DMS53 treated with DMSO at 0.1 percent for 48 hours (cell line): ENCODE measurements at regions not wholly inside any gene's neighbourhood (a gene's known extent, or its start where the extent isn't known, plus 50 kb on each side); places are given as distances from the start of the nearest gene placed in this dataset.
"Not testable (repeated sequence)": the region's sequence is repeated elsewhere in the genome, so short reads cannot be mapped to it uniquely, and the experiment has no call there.

Source experiments
- DNase-seq: peaks from one replicate; lab custom pipeline; 2025; ENCODE audit not compliant: unreplicated experiment; lab: John Stamatoyannopoulos, UW

DNA sequence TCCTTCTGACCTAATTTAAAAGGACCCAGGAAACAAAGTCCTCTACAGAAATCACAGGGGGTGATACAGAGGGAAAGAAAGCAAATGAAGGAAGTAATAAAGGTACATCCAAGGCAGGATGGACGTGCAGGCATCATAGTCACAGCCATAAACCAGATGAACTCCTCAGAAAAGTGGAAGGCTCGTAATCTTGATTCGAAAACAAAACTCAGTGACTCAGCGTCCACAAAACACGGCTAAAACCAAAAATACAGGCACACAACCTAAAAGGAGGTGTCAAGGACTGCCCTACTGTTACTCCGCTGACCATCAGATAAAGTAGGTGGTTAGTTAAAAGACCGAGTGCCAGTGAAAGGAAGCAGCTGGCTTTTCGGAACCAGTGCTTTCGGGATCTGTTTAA lies 81.5 kb downstream of the TRIM69 start:
- not testable (repeated sequence) for DNase-seq

- not testable (repeated sequence) for DNase-seq
Observed at GRCh38 chr15:44819331-44819987, 83.1 kb downstream of the TRIM69 start.

- not testable (repeated sequence) for DNase-seq
Observed at GRCh38 chr15:44820535-44820934, 84.2 kb downstream of the TRIM69 start.

DNA sequence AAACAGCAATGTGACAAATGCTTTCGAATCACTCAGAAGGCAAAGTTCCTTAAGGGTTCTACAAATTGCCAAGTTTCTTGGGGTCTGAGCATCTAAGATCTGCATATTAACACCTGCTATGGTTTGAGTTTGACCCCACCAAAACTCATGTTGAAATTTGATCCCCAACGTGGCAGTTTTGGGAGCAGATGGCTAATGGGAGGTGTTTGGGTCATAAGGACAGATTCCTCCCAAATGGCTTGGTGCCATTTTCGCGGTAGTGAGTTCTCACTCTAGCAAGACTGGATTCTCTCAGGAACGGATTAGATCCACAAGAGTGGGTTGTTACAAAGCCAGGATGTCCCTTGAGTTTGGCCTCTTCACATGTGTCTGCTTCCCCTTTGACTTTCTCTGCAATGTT lies 84.6 kb downstream of the TRIM69 start:
- DNase-seq = not testable (repeated sequence)

GRCh38 chr15:44824277-44825145 lies 88.2 kb downstream of the TRIM69 start:
- not testable (repeated sequence) for DNase-seq

GRCh38 chr15:44826583-44826982 lies 90.3 kb downstream of the TRIM69 start:
- not testable (repeated sequence) for DNase-seq

DNA sequence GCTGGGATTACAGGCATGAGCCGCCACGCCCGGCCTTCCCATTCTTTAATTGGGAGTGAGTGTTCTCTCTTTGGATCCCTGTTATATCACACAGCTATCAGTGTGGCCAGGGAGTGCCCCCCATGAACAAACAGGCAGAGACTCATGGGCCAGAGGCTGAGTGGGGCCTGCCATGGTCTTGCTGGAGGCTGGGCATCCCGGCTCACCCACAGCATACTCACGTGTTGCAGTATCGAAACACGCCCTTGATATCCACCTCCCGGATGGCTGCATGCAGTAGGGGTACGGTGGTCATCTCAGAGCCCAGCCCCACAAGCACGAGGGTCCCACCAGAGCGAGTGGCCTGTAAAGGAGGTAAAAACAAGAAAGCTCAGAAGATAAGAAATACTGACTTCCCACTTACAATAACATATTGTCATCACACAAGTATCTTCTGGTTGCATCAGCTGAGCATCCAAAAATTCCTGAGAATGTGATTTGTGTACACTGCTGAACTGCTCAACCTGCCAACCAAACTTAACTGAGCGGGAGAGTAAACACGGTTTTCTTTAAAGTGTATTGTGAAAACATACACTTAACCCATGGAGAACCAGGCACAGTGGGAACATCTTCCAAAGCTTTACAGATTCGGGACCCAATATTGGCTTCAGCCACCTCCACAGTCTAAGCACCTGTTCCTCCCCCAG lies 92.0 kb downstream of the TRIM69 start:
- DNase-seq = not testable (repeated sequence)

DNA sequence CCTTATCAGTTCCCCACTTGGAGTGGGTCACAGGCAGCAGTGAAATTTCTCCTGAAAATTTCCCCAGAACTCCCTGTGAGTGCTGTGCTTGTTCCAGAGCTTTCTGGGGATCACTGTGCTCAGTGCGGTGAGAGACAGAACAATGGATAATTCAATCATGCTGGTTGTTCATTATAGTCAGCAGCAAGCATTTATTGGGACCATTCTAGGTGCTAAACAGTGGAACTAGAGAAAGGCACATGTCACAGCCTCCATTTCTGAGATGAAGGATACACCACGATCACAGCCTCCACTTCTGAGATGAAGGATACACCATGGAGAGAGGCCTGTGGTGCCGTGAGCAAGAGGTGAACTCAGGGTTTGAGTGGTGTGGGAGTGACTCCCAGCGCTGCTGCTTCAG lies 92.8 kb downstream of the TRIM69 start:
- DNase-seq = not testable (repeated sequence)

GRCh38 chr15:44830692-44831408 lies 94.5 kb downstream of the TRIM69 start:
- DNase-seq = not testable (repeated sequence)

DNA sequence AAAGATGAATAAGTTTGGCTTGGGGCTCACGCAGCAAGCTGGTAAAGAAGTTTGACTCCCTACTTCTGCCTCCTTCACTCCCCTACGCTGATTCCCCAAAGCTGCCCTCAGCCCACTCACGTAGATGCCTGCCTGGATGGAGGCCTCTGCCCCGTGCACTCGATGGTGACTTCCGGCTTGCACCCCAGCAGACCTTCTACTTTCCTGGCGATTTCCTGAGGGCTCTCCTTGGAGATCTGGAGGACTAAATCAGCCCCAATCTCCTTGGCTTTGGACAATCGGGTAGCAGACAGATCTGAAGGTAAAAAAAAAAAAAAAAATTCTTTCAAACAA lies 95.0 kb downstream of the TRIM69 start:
- not testable (repeated sequence) for DNase-seq

GRCh38 chr15:44832133-44832532 lies 95.8 kb downstream of the TRIM69 start:
- not testable (repeated sequence) for DNase-seq

- DNase-seq = not testable (repeated sequence)
Observed at GRCh38 chr15:44833081-44833480, 96.8 kb downstream of the TRIM69 start.

- not testable (repeated sequence) for DNase-seq
Observed at GRCh38 chr15:44833761-44834160, 97.4 kb downstream of the TRIM69 start.

GRCh38 chr15:44835082-44835481 lies 98.8 kb downstream of the TRIM69 start:
- not testable (repeated sequence) for DNase-seq

GRCh38 chr15:44836094-44836493 lies 99.8 kb downstream of the TRIM69 start:
- no peak for DNase-seq

DNA sequence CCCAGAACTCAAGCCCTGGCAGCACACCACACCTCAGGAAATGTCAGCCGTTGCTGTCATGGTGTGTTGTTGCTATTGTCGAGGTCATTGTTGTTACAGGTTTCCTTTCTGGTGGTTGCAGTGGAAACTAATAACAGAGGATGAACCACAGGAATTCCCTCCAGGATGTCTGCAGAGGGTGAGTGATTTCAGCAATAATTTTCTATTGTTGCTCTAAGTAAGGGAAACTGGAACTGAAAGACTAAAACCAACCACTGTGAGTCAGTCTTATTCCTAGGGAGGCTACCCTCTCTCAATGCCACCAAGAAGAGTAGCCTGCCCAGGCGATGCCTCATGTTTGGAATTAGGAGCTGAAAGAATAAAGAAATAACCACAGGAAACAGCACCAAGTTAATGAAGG lies 102.6 kb downstream of the TRIM69 start:
- not testable (repeated sequence) for DNase-seq

DNA sequence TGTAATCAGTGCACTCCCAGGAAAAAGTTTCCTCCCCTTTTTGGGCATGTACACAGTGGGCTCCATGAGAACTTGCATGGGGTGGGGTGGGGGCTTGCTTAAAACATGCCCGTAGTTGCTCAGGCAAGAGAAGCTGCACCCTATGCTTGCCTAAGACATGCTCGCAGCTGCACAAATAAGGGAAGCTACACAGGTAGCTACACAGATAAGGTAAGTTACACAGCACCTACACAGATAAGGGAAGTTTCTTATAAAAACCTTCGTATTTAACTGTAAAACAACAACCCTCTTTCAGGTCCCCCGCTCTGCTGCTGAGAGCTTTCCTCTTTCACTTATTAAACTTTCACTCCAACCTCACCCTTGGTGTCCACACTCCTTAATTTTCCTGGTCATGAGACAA lies 105.4 kb downstream of the TRIM69 start:
- not testable (repeated sequence) for DNase-seq

DNA sequence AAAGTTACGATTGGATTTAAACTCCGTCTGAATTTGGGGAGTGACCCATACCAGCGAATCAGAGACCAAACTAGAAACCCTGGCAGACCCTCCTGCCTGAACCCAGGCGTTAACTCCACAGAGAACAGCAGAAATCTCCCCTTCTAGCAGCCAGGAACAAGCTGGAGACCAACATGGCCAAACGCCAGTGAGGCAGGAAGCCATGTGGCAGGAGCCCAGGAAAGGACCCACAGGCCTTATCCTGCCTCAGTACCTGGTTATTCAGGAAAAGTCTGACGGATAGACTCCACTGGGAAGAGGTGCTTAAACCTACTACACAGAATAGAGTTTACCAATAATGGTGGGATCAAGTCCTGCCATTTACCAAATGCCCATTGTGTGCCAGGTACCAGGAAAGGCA lies 106.6 kb downstream of the TRIM69 start:
- not testable (repeated sequence) for DNase-seq

DNA sequence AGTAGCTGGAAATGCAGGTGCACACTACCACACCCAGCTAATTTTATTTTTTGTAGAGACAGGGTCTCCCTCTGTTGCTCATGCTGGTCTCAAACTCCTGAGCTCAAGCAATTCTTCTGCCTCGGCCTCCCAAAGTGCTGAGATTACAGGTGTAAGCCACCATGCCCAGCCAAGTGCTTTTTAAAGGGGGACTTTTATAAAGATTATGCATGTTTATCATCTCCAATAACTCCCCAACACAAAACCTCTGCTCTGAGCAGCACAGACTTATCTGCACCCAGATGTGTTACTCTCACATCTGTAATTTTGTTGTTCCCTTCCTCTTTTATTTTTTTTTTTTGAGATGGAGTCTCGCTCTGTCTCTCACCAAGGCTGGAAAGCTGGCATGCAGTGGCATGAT lies 108.6 kb downstream of the TRIM69 start:
- not testable (repeated sequence) for DNase-seq

DNA sequence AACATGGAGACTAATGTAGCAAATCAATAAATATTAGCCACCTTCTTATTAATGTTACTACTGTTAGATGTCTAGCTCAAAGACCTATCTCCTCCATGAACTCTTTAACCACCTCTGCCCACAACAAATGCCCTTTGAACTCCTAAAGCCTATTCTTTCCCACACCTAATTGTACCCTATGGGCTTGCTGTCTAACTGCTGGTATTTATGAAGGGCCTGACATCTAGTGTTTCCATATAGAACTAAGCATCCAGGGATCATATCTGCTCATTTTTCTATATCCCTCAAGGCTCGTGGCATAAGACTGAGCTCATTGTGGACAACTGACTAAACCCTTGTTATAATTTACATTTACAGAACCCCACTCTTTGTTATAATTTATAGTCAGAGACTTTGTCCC lies 109.8 kb downstream of the TRIM69 start:
- DNase-seq = not testable (repeated sequence)

DNA sequence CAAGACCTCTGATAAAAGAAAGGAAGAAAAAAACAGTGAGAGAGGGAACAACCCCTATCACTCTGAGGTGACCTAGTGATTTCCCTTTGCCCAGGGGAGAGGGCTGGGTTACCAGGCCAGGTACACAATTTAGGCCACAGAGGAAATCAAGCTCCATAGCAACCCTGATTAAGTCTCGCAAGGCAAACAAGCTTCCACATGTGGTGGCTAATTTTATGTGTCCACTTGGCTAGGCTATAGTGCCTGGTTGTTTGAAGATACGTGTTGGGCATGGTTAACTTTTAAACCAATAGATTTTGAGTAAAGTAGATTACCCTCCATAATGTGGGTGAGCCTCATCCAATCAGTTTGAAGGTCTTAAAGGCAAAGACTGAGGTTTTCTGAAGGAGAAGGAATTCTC lies 108.9 kb upstream of the TERB2 start:
- DNase-seq = not testable (repeated sequence)
